Mesenchymal stem cell (in vitro differentiated cells and primary cell): ENCODE measurements at regions not wholly inside any gene's neighbourhood (a gene's known extent, or its start where the extent isn't known, plus 50 kb on each side); places are given as distances from the start of the nearest gene placed in this dataset.

Source experiments
- DNase-seq: peaks from one replicate; pipeline ENCODE4 v3.0.0-alpha.2; 2013
- H2AFZ ChIP-seq: one replicate; pipeline ENCODE4 v1.6.1; 2013; ENCODE audit warnings: low read depth, mild to moderate bottlenecking, control low read depth, inconsistent platforms, low read length, moderate library complexity
- H2AK5ac ChIP-seq: 2 replicates; pipeline ENCODE4 v1.6.1; 2013; ENCODE audit warnings: low read length, moderate library complexity, mild to moderate bottlenecking, inconsistent platforms; ENCODE audit not compliant: severe bottlenecking
- H2BK120ac ChIP-seq: one replicate; pipeline ENCODE4 v1.6.1; 2013; ENCODE audit warnings: low read depth, mild to moderate bottlenecking, inconsistent platforms, low read length, moderate library complexity
- H2BK12ac ChIP-seq, 2 experiments: one replicate each; pipeline ENCODE4 v1.6.1; 2013; ENCODE audit warnings: inconsistent platforms in 2 of 2, low read length in 2 of 2, mild to moderate bottlenecking in 2 of 2, moderate library complexity in 2 of 2, control low read depth in 1 of 2
- H2BK15ac ChIP-seq: one replicate; pipeline ENCODE4 v1.6.1; 2013; ENCODE audit warnings: mild to moderate bottlenecking, low read depth, inconsistent platforms; ENCODE audit not compliant: poor library complexity, severe bottlenecking
- H2BK5ac ChIP-seq: 2 replicates; pipeline ENCODE4 v1.6.1; 2013; ENCODE audit warnings: low read depth, mild to moderate bottlenecking, low read length, control low read depth, inconsistent platforms; ENCODE audit not compliant: poor library complexity, severe bottlenecking
- H3K14ac ChIP-seq, 2 experiments: one replicate each; pipeline ENCODE4 v1.6.1; 2013; ENCODE audit warnings: inconsistent platforms in 2 of 2, low read length in 2 of 2, control low read depth in 1 of 2, mild to moderate bottlenecking in 1 of 2, moderate library complexity in 1 of 2
- H3K18ac ChIP-seq, 2 experiments: one replicate each; pipeline ENCODE4 v1.6.1; 2013; ENCODE audit warnings: inconsistent platforms in 2 of 2, low read length in 2 of 2, control low read depth in 1 of 2, low read depth in 1 of 2, mild to moderate bottlenecking in 1 of 2
- H3K23ac ChIP-seq, 2 experiments: one replicate each; pipeline ENCODE4 v1.6.1; 2013; ENCODE audit warnings: inconsistent platforms in 2 of 2, low read length in 2 of 2, mild to moderate bottlenecking in 2 of 2, moderate library complexity in 2 of 2, control low read depth in 1 of 2
- H3K27ac ChIP-seq: 2 replicates; pipeline ENCODE4 v1.5.1; 2013; ENCODE audit warnings: mild to moderate bottlenecking, moderate library complexity, low read length, control low read depth, inconsistent platforms; ENCODE audit not compliant: poor library complexity, severe bottlenecking
- H3K27me3 ChIP-seq, 2 experiments: 2 replicates each; pipeline versions ENCODE4 v1.6.1 to v1.7.0; 2013; ENCODE audit warnings: low read length in 2 of 2, mild to moderate bottlenecking in 2 of 2, moderate library complexity in 2 of 2, control low read depth in 1 of 2, inconsistent platforms in 1 of 2; ENCODE audit not compliant: control insufficient read depth in 1 of 2, insufficient read depth in 1 of 2
- H3K36me3 ChIP-seq, 2 experiments: 2 replicates each; pipeline versions ENCODE4 v1.6.1 to v1.7.0; 2013; ENCODE audit warnings: low read length in 2 of 2, control low read depth in 1 of 2, inconsistent platforms in 1 of 2, low read depth in 1 of 2, mild to moderate bottlenecking in 1 of 2; ENCODE audit not compliant: insufficient read depth in 2 of 2, control insufficient read depth in 1 of 2
- H3K4ac ChIP-seq, 2 experiments: one replicate each; pipeline ENCODE4 v1.6.1; 2013; ENCODE audit warnings: inconsistent platforms in 2 of 2, low read length in 2 of 2, mild to moderate bottlenecking in 2 of 2, moderate library complexity in 2 of 2, control low read depth in 1 of 2, low read depth in 1 of 2
- H3K4me1 ChIP-seq: 2 replicates; pipeline ENCODE4 v1.6.1; 2013; ENCODE audit warnings: low read depth, low read length, control low read depth; ENCODE audit not compliant: control insufficient read depth, insufficient read depth
- H3K4me2 ChIP-seq: 2 replicates; pipeline ENCODE4 v1.6.1; 2013; ENCODE audit warnings: low read length, mild to moderate bottlenecking, inconsistent platforms; ENCODE audit not compliant: poor library complexity, severe bottlenecking
- H3K4me3 ChIP-seq, 2 experiments: 2 replicates each; pipeline versions ENCODE4 v1.5.1 to v1.7.0; 2013; ENCODE audit warnings: low read length in 2 of 2, mild to moderate bottlenecking in 2 of 2, control low read depth in 1 of 2, low read depth in 1 of 2; ENCODE audit not compliant: insufficient read depth in 1 of 2
- H3K79me1 ChIP-seq: replicated peaks from 2 replicates; pipeline ENCODE4 v1.6.1; 2013; ENCODE audit warnings: mild to moderate bottlenecking, control low read depth, low read length, inconsistent platforms; ENCODE audit not compliant: poor library complexity, severe bottlenecking
- H3K9ac ChIP-seq: 2 replicates; pipeline ENCODE4 v1.7.0; 2013; ENCODE audit warnings: mild to moderate bottlenecking, low read length, moderate library complexity
- H3K9me3 ChIP-seq: 2 replicates; pipeline ENCODE4 v1.7.0; 2013; ENCODE audit warnings: mild to moderate bottlenecking, low read length; ENCODE audit not compliant: control insufficient read depth
- H4K8ac ChIP-seq: one replicate; pipeline ENCODE4 v1.6.1; 2013; ENCODE audit warnings: inconsistent platforms, mild to moderate bottlenecking, low read length, moderate library complexity
- H4K91ac ChIP-seq: one replicate; pipeline ENCODE4 v1.6.1; 2013; ENCODE audit warnings: mild to moderate bottlenecking, low read length, inconsistent platforms
- WGBS: methylation state at CpG from one replicate; pipeline ENCODE4 v1.1.7; 2013; ENCODE audit warnings: mixed read lengths; 5-methylcytosine and 5-hydroxymethylcytosine counted together

- Histone ChIP-seq H3K23ac (no peak overlapping the region), H3K18ac (no peak overlapping the region), H3K4ac (no peak overlapping the region), H3K27ac (no peak overlapping the region), H4K91ac (no peak overlapping the region), H3K9ac (no peak overlapping the region), H2AK5ac (no peak overlapping the region), H2AFZ (no peak overlapping the region), H2BK5ac (no peak overlapping the region), H3K79me1 (no peaks in the 10 kb centered on the region), H2BK12ac (no peak overlapping the region), H3K36me3 (no peaks in the 10 kb centered on the region), H3K4me1 (no peaks in the 10 kb centered on the region), H3K14ac (no peak overlapping the region), H3K9me3 (peaks cover 22% of the 10 kb centered on the region), H2BK15ac (no peak overlapping the region), H4K8ac (no peak overlapping the region), H3K4me2 (no peak overlapping the region), H3K4me3 (no peak overlapping the region), H3K27me3 (no peaks in the 10 kb centered on the region), H2BK120ac (no peak overlapping the region)
- 75% methylated on average over 1 of the region's 2 CpGs for WGBS
- no peak for DNase-seq
Observed at GRCh38 chr9:10753474-10753873, 140.7 kb upstream of the PTPRD start.

GRCh38 chr9:10764481-10764880 lies 151.7 kb upstream of the PTPRD start:
- Histone ChIP-seq H2BK15ac (no peak overlapping the region), H3K4me3 (no peak overlapping the region), H3K79me1 (no peaks in the 10 kb centered on the region), H3K23ac (no peak overlapping the region), H3K9me3 (peaks cover 2% of the 10 kb centered on the region), H2AK5ac (no peak overlapping the region), H3K14ac (no peak overlapping the region), H4K91ac (no peak overlapping the region), H3K36me3 (no peaks in the 10 kb centered on the region), H3K4me2 (no peak overlapping the region), H3K4ac (no peak overlapping the region), H4K8ac (no peak overlapping the region), H3K18ac (no peak overlapping the region), H2BK5ac (no peak overlapping the region), H3K27ac (no peak overlapping the region), H2AFZ (no peak overlapping the region), H3K9ac (no peak overlapping the region), H3K27me3 (no peaks in the 10 kb centered on the region), H2BK120ac (no peak overlapping the region), H2BK12ac (no peak overlapping the region), H3K4me1 (no peaks in the 10 kb centered on the region)
- WGBS = 84% methylated on average over 2 of the region's 3 CpGs
- no peak for DNase-seq

GRCh38 chr9:10773136-10773535 lies 160.3 kb upstream of the PTPRD start:
- Histone ChIP-seq H3K36me3 (no peaks in the 10 kb centered on the region), H2BK120ac (no peak overlapping the region), H4K91ac (no peak overlapping the region), H3K27me3 (no peaks in the 10 kb centered on the region), H3K4me3 (no peak overlapping the region), H3K9me3 (peaks cover 23% of the 10 kb centered on the region), H3K4ac (no peak overlapping the region), H3K14ac (no peak overlapping the region), H3K18ac (no peak overlapping the region), H4K8ac (no peak overlapping the region), H2BK5ac (no peak overlapping the region), H2BK15ac (no peak overlapping the region), H3K23ac (no peak overlapping the region), H3K79me1 (no peaks in the 10 kb centered on the region), H2AK5ac (no peak overlapping the region), H3K4me2 (no peak overlapping the region), H3K9ac (no peak overlapping the region), H2BK12ac (no peak overlapping the region), H3K27ac (no peak overlapping the region), H2AFZ (no peak overlapping the region), H3K4me1 (no peaks in the 10 kb centered on the region)
- WGBS = 74% methylated on average over 4 of the region's 4 CpGs
- no peak for DNase-seq

GRCh38 chr9:10774051-10774450 lies 161.2 kb upstream of the PTPRD start:
- no peak overlapping the region for H3K27ac ChIP-seq
- DNase-seq = no peak
- H3K79me1 ChIP-seq = no peaks in the 10 kb centered on the region
- H3K27me3 ChIP-seq = no peaks in the 10 kb centered on the region
- H2BK12ac ChIP-seq = no peak overlapping the region
- 81% methylated on average over 2 of the region's 2 CpGs for WGBS
- H2AFZ ChIP-seq = no peak overlapping the region
- no peaks in the 10 kb centered on the region for H3K4me1 ChIP-seq
- no peak overlapping the region for H2AK5ac ChIP-seq
- H3K14ac ChIP-seq = no peak overlapping the region
- no peak overlapping the region for H3K4me2 ChIP-seq
- H3K9me3 ChIP-seq = peaks cover 23% of the 10 kb centered on the region
- H3K4me3 ChIP-seq = no peak overlapping the region
- no peak overlapping the region for H3K9ac ChIP-seq
- no peak overlapping the region for H4K91ac ChIP-seq
- H3K23ac ChIP-seq = no peak overlapping the region
- H3K18ac ChIP-seq = no peak overlapping the region
- H2BK15ac ChIP-seq = no peak overlapping the region
- no peak overlapping the region for H4K8ac ChIP-seq
- no peak overlapping the region for H3K4ac ChIP-seq
- H3K36me3 ChIP-seq = no peaks in the 10 kb centered on the region
- no peak overlapping the region for H2BK120ac ChIP-seq
- no peak overlapping the region for H2BK5ac ChIP-seq
